Lower leg skin (tissue), 3 donors: ENCODE measurements at regions not wholly inside any gene's neighbourhood (a gene's known extent, or its start where the extent isn't known, plus 50 kb on each side); places are given as distances from the start of the nearest gene placed in this dataset.

Experiments
- POLR2A ChIP-seq, 2 donors: fragments of 450-650 bp; IDR thresholded peaks; one replicate each; pipeline ENCODE4 v1.6.1; 2016 to 2017; ENCODE audit warnings: antibody characterized with exemption in 2 of 2, mild to moderate bottlenecking in 1 of 2, moderate library complexity in 1 of 2
- TF ChIP-seq, protein P1 (sequence below), 3 donors: fragments of 450-650 bp; IDR thresholded peaks; one replicate each; pipeline ENCODE4 v1.5.1; 2016; ENCODE audit warnings: antibody characterized with exemption in 3 of 3, mild to moderate bottlenecking in 3 of 3, moderate library complexity in 2 of 3

DNA sequence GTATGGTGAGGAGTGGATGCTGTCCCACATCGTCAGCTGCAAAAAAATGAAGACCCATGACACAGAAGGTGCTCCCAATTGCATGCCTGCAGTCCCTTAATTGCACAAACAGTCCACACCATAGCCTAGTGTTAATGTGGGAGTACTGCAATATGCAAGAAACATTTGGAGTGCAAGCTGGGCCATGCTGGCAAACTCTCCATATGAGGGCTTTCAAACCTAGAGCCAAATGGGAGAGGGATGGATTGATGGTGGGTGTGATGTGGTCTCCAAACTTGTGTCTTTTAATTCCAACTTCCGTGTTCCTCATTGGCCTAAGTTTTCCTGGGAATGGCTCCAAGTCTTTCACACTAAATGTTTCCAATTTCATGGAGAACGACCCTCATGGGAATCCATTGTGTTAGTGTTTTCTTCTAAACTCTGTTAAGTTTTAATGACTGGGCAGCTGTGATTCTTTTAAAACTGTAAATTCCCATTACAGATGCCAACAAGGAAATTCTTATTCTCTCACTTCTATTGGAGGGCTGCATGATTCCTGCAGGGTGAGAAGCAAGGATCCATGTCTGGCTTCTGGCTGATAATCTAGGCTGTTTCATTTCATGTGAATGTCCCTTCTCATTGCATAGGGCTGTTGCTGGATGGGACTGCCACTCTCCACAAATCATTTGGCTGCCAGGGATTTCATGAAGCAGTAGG, 745.3 kb upstream of the TSPY4 start:
- TF ChIP-seq, protein P1, sequence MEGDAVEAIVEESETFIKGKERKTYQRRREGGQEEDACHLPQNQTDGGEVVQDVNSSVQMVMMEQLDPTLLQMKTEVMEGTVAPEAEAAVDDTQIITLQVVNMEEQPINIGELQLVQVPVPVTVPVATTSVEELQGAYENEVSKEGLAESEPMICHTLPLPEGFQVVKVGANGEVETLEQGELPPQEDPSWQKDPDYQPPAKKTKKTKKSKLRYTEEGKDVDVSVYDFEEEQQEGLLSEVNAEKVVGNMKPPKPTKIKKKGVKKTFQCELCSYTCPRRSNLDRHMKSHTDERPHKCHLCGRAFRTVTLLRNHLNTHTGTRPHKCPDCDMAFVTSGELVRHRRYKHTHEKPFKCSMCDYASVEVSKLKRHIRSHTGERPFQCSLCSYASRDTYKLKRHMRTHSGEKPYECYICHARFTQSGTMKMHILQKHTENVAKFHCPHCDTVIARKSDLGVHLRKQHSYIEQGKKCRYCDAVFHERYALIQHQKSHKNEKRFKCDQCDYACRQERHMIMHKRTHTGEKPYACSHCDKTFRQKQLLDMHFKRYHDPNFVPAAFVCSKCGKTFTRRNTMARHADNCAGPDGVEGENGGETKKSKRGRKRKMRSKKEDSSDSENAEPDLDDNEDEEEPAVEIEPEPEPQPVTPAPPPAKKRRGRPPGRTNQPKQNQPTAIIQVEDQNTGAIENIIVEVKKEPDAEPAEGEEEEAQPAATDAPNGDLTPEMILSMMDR (IDR thresholded peaks at IDR 0.05) = no peak
- TF ChIP-seq POLR2A (IDR thresholded peaks at IDR 0.05) = no peak
